Stimulated activated CD4-positive, alpha-beta T cell treated with anti-CD3 and anti-CD28 coated beads, Interleukin-12 subunit alpha, Interleukin-12 subunit beta, amount 100 ng/mL, for 24 hours (primary cell): ENCODE measurements at regions not wholly inside any gene's neighbourhood (a gene's known extent, or its start where the extent isn't known, plus 50 kb on each side); places are given as distances from the start of the nearest gene placed in this dataset.

ENCODE experiments used
- DNase-seq, 2 experiments: peaks; one replicate each; pipeline ENCODE4 v3.0.0-alpha.2; 2020; ENCODE audit warnings: low read depth in 2 of 2

- DNase-seq, result no peak
Observed at GRCh38 chr11:123255909-123256308, 60.9 kb upstream of the CLMP start.

DNA sequence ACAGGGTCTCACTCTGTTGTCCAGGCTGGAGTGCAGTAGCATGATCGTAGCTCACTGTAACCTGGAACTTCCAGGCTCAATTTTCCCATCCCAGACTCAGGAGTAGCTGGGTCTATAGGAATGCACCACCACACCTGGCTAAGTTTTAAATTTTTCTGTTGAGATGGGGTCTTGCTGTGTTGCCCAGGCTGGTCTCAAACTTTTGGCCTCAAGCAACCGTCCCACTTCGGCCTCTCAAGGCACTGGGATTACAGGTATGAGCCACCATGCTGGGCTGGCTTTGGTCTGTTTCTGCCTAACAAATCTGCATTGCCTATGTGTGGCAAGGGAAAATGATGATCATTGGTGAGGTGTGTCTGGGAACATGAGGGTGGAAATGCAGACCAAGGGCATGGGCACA, 59.3 kb upstream of the CLMP start:
- no peak for DNase-seq

DNA sequence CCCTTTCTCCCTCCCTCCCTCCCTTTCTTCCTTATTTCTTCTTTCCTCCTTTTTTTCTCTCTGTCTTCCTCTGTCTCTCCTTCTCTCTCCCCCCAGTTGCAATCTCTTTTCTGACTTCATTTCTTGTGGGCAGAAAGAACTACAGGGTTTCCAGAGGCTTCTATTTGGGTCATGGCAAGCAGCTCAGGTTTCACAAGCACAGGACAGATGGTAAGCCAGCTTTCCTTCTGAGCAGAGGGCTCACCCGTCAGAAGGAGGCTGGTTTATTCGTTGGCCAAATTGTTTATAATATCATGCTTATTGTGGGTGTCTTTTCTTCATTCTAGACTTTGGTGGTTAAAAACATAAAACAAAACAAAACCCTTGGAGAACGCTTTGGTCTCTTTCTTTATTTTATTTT, 58.9 kb upstream of the CLMP start:
- no peak for DNase-seq

DNA sequence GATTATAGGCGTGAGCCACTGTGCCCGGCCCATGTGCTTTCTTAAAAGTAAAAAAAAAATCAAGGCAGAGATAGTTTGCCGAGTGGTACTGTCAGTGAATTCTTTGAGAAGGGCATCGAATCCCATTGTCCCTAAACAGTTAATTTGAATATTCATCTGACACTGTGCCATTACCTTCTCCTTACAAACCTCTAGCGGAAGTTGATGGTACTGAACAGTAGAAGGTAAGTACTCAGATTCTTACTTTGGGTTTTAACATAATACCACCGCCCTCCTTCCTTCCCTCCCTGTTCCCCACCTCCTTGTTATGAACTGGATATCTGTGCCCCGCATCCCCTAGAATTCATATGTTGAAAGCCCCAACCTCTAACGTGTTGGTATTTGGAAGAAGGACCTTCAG, 58.2 kb upstream of the CLMP start:
- DNase-seq, result no peak

GRCh38 chr11:123251657-123252344, 56.8 kb upstream of the CLMP start:
- DNase-seq, result no peak

GRCh38 chr11:123250892-123251656, 56.0 kb upstream of the CLMP start:
- DNase-seq, result no peak

- no peak for DNase-seq
Observed at GRCh38 chr11:123249354-123249753, 54.3 kb upstream of the CLMP start.

- DNase-seq, result no peak
Observed at GRCh38 chr11:123247813-123248379, 52.8 kb upstream of the CLMP start.

- DNase-seq, result no peak
Observed at GRCh38 chr11:123247496-123247799, 52.4 kb upstream of the CLMP start.

GRCh38 chr11:123246749-123247495, 51.9 kb upstream of the CLMP start:
- DNase-seq, result peak; percentile 59 to 79

DNA sequence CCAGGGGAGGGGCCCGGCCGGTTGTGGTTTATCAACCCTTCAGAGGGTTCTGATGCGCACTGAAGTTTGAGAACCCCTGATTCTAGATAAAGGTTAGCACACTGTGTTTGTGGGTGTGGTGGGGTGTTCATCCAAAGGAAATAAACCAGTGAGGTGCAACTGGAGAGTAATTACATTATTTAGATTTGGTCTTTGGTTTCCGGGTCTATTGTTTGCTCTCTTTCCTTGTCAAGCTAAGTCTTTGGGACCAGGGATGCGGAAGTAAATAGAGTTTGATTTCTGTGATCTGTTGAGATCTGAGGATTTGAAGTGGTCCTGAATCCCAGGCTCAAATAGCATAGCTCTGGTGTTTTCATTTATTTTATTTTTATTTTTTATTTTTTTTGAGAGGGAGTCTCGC, 50.5 kb upstream of the CLMP start:
- no peak for DNase-seq
